SK-N-MC (cell line): ENCODE measurements at regions not wholly inside any gene's neighbourhood (a gene's known extent, or its start where the extent isn't known, plus 50 kb on each side); places are given as distances from the start of the nearest gene placed in this dataset.
"Not testable (repeated sequence)": the region's sequence is repeated elsewhere in the genome, so short reads cannot be mapped to it uniquely, and the experiment has no call there.

ENCODE experiments used
- EZH2 ChIP-seq: fragments of 200-600 bp; sonication (generic); IDR thresholded peaks from one replicate; pipeline ENCODE4 v1.6.1; 2017; ENCODE audit warnings: antibody characterized with exemption
- FOXP2 ChIP-seq: optimal IDR thresholded peaks from 2 replicates; pipeline ENCODE3; 2011; ENCODE audit warnings: mild to moderate bottlenecking, moderate library complexity; ENCODE audit not compliant: insufficient read depth; ENCODE audit errors: extremely low read length, control extremely low read depth
- POLR2AphosphoS5 ChIP-seq: IDR thresholded peaks from 2 replicates; pipeline ENCODE4 v1.6.1; 2012; ENCODE audit warnings: mild to moderate bottlenecking, low read depth, low read length, borderline replicate concordance

DNA sequence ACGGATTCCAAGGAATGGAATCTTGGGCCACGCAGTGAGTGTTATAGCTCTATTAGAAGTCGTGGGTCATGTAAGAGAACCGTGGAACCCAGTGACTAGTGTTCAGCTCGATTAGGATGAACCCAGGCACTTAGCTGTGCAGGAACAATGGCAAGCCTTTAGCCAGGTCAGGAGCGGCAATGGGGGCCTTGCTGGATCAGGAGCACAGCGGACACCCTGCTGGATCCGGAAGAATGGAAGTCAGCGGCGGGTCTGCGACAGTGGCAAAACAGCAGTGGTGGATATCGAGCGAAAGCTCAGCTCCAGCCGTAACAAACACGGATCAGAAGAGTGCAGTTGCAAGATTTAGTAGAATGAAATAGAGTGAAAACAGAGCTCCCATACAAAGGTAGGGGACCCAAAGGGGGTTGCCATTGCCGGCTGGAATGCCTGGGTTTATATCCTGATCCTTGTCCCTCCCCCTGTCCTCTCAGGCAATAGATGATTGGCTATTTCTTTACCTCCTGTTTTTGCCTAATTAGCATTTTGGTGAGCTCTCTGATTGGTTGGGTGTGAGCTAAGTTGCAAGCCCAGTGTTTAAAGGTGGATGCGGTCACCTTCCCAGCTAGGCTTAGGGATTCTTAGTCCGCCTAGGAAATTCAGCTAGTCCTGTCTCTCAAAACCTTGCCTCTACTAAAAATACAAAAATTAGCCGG, 618.3 kb upstream of the CBLB start:
- not testable (repeated sequence) for TF ChIP-seq FOXP2, EZH2, POLR2AphosphoS5
